ES-I3 (cell line): ENCODE measurements at regions not wholly inside any gene's neighbourhood (a gene's known extent, or its start where the extent isn't known, plus 50 kb on each side); places are given as distances from the start of the nearest gene placed in this dataset.

ENCODE experiments used
- H3K36me3 ChIP-seq: 2 replicates; pipeline ENCODE4 v1.6.1; 2013; ENCODE audit warnings: mild to moderate bottlenecking, low read length, control low read depth, moderate library complexity; ENCODE audit not compliant: insufficient read depth
- H3K4me1 ChIP-seq: 2 replicates; pipeline ENCODE4 v1.6.1; 2013; ENCODE audit warnings: mild to moderate bottlenecking, control low read depth, low read length; ENCODE audit not compliant: insufficient read depth
- H3K9ac ChIP-seq: 2 replicates; pipeline ENCODE4 v1.6.1; 2013; ENCODE audit warnings: low read depth, mild to moderate bottlenecking, low read length, moderate library complexity
- H3K9me3 ChIP-seq: 2 replicates; pipeline ENCODE4 v1.6.1; 2013; ENCODE audit warnings: mild to moderate bottlenecking, low read length, moderate library complexity; ENCODE audit not compliant: control insufficient read depth, insufficient read depth

DNA sequence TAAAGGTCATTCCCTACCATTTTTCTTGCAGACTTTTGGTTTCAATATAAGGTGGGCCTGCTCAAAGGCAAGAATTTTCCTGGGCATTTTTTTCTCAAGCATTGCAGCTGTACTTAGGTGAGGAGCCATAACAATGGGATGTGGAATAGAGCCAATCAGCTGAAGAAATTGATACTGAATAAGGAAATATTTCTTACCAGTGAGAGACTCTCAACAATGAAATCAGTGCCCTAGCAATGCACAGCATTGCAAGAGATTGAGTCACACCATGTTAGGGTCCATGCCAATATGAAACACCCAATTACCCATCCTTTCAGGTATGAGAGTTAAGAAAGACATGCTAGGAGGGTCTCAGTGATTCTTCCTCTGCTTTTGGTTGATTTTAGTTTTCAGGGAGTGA, 237.6 kb downstream of the SOX9 start:
- no peak overlapping the region for H3K9ac ChIP-seq
- no peaks in the 10 kb centered on the region for H3K9me3 ChIP-seq
- no peaks in the 10 kb centered on the region for H3K36me3 ChIP-seq
- no peaks in the 10 kb centered on the region for H3K4me1 ChIP-seq

DNA sequence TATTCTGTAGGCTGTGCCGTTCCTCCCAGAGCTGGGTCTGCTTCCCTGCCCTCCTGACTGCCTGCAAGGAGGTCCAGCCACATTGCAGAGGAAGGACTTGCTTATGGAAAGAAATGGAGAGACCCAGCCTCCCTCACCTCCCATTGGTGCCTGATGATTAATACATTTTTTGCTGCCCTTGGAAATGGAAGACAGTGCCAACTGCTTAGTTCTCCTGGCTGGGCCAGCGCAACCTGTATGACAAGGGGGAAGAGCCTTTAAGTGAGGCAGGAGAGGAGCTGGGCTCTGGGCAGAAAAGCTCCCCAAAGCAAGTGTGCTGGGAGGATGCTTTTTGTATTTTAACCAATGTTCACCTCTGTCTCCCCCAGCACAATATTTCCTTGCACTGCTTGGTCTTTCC, 238.5 kb downstream of the SOX9 start:
- H3K9ac ChIP-seq: no peak overlapping the region
- no peaks in the 10 kb centered on the region for H3K9me3 ChIP-seq
- H3K36me3 ChIP-seq: no peaks in the 10 kb centered on the region
- H3K4me1 ChIP-seq: no peaks in the 10 kb centered on the region

DNA sequence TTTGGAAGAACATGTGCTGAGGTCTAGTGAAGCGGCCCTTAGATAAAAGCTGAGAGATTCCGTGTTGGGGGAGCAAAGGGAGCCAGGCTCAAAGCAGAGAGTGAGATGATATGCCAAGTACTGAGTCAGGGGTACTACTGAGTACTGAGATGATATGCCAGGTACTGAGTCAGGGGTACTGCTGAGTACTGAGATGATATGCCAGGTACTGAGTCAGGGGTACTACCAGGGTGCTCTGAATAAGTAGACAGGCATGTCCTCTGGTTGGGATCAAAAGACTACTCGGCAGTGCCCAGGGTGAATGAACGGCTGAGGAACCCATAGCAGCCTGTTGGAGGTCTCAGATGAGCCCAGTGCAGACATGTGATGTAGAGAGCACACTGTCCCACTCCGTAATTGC, 239.0 kb downstream of the SOX9 start:
- H3K9me3 ChIP-seq: no peaks in the 10 kb centered on the region
- no peaks in the 10 kb centered on the region for H3K36me3 ChIP-seq
- H3K9ac ChIP-seq: no peak overlapping the region
- H3K4me1 ChIP-seq: no peaks in the 10 kb centered on the region

DNA sequence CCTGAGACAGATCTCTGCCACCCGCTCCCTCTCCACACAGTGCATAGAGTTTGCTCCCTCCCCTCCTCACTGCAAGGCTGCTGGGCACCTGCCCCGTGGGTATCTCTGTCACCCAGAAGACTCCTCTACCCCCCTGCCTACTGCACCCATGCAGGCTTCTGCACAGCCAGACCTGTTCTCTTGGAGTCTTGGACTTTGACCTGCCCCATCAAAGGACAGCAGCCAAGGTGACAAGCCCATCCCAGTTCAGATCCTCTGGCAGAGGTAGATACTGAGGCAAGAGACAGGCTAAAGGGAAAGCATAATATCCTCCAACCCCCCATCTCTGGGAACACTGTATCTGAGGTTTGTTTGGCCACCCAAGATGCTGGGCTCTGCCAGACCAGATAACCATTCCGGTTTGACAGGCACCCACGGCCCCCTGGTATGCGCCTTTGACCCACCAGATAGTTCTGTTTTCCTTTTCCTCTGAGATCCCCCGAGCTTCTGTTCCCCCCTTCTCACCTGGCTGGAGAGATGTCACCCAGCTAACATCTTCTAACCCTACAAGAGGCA, 239.6 kb downstream of the SOX9 start:
- no peak overlapping the region for H3K9ac ChIP-seq
- H3K4me1 ChIP-seq: no peaks in the 10 kb centered on the region

DNA sequence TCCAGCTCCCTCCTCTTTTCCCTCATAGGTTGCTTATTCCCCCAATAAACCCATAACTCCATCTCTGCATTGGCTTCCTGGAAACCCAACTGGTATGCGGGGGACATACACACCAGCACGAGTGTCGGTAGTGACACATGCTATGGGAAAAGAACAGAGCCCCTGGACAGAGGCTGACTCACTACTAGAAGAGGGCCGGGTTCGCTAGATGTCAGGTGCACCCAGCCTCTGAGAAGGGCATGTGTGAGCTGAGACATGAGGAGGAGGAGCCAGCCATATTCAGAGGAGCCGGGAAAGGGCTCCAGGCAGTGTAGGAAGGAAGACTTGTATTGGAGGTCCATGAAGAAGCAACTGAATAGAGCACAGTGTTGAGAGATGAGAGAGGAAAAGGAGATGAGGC, 241.1 kb downstream of the SOX9 start:
- Histone ChIP-seq H3K4me1 (no peaks in the 10 kb centered on the region), H3K9me3 (no peaks in the 10 kb centered on the region), H3K9ac (no peak overlapping the region), H3K36me3 (no peaks in the 10 kb centered on the region)

More for the DNA sequence above, 239.6 kb downstream of the SOX9 start:
- Histone ChIP-seq H3K36me3 (no peaks in the 10 kb centered on the region), H3K9me3 (no peaks in the 10 kb centered on the region)

DNA sequence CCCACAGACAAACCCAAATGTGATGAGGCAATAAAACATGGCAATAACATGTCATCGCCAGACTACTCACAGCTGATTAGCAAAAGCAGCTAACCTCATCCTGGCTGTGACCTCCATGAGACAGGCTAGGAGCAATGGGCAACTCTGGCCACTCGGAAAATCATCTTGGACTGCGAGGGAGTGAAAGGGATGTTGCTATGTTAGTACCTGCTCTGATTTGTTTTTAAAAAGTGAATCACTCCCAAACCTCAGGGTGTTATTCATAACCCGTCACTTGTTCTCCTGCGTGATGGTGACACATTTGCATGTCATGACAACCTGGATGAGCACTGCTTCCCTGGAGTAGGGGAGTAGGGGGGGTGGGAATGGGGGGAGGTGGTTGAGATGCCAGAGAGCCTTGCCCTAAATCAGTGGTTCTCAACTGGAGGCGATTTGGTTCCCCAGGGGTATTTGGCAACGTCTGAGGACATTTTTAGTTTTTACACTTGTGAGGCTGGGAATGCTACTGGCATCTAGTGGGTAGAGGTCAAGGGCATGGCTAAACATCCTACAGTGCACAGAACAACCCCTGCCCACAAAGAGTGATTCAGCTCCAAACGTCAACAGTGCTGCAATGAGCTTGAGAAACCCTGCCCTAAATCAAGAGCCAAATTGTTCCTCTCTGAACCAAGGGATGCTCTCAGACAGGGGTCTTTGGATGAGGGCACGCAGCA, 241.7 kb downstream of the SOX9 start:
- H3K36me3 ChIP-seq: no peaks in the 10 kb centered on the region
- H3K9me3 ChIP-seq: no peaks in the 10 kb centered on the region
- H3K4me1 ChIP-seq: no peaks in the 10 kb centered on the region
- H3K9ac ChIP-seq: no peak overlapping the region

DNA sequence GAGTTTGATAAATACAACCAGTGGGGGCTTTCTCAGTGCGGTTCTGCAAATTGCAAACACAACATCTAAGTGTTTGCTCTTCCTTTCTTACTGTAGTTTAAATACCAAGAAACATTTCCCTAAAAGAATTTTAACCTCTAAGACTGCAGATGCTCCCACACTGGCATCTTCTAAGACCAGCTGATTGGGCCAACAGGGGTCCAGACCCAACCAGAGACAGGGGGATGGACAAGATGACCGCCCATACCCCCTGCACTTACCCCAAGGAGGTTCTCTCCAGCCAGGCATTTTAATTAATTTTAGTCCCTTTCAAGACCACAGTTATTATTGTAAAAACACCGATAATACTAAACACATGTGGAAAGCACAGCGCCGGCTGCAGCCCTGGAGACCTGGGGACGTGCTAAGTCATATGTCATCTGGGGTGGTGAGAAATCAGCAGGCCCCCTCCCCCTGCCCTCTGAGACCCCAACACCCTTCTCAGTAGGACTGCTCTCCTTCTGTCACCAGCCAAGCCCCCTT, 242.3 kb downstream of the SOX9 start:
- H3K9ac ChIP-seq: no peak overlapping the region

DNA sequence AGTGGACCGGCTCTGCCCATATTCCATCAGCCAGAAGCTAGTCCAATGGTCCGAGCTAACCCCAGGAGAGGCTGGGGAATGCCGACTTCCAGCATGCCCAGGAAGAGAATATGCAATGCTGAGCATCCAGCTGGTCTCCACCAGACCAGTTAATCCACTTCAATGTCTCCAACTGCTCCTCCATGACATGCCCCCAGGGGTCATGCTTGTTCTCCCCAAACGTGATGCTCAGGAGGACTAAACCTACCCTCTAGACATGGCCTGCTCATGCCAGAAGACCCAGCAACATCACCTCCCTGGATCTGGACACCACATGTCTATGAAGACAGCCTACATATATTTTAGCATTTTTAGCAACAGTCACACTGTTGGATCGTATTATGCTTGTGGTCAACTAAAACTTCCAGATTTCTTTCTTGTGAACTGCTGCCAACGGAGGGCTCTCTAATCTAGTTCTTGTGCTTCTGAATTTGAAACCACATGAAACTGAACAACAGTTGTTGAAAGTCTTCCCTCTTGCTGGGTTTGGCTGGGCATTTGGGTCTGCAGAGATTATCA, 245.1 kb downstream of the SOX9 start:
- Histone ChIP-seq H3K36me3 (no peaks in the 10 kb centered on the region), H3K9me3 (no peaks in the 10 kb centered on the region), H3K4me1 (no peaks in the 10 kb centered on the region), H3K9ac (no peak overlapping the region)

More for the DNA sequence above, 242.3 kb downstream of the SOX9 start:
- Histone ChIP-seq H3K36me3 (no peaks in the 10 kb centered on the region), H3K9me3 (no peaks in the 10 kb centered on the region), H3K4me1 (no peaks in the 10 kb centered on the region)

DNA sequence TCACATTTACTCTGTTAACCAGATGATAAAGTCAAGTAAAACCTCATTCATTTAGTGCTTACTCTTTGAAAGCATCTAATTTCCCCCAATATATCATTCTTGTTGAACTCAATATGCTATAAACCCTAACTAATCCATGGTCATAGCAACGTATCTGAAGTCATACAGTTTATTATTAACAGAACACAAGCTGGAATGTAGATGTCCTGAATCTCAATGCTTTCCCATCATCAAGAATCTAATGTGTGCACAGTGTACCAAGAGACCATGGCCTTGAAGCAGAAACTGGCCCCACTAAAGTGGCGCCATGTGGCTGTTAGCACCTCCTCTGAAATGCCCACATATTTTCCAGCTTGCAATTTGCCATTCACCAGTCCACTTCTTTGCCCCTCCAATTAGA, 245.8 kb downstream of the SOX9 start:
- Histone ChIP-seq H3K9me3 (no peaks in the 10 kb centered on the region), H3K36me3 (no peaks in the 10 kb centered on the region), H3K4me1 (no peaks in the 10 kb centered on the region), H3K9ac (no peak overlapping the region)

DNA sequence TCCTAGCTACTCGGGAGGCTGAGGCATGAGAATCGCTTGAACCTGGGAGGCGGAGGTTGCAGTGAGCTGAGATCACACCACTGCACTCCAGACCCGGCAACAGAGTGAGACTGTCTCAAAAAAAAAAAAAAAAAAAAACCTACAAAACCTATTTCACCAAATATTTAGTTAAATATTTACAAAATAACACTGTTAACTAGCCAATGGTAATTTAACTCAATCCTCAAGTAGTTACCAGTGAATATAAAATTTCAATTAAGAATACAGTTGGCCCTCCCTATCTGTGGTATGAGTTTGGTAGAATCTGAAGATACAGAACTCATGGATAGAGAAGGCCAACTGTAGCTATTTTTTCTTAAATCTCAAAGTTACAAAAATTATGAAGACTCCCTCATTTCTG, 247.4 kb downstream of the SOX9 start:
- no peaks in the 10 kb centered on the region for H3K9me3 ChIP-seq
- no peaks in the 10 kb centered on the region for H3K36me3 ChIP-seq
- H3K9ac ChIP-seq: no peak overlapping the region
- no peaks in the 10 kb centered on the region for H3K4me1 ChIP-seq

DNA sequence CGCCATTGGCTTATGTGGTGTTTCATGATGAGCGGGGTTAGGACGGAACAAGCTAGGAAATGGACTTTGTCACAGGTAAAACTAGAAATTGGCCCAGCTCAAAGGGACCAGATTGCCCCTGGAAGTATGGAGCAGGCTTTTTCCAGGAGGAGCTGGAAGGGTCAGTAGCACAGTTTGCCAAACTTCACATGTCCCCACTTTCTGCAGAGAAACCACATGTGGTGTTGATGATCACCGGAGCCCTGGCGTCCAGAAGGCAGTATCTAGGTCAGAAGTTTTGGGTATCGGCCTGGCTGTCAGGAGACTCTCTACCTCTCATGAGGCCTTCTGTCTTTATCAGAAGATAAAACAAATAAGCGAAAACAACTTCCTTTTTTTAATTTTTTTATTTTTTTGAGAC, 248.5 kb downstream of the SOX9 start:
- Histone ChIP-seq H3K9ac (no peak overlapping the region), H3K4me1 (no peaks in the 10 kb centered on the region), H3K36me3 (no peaks in the 10 kb centered on the region), H3K9me3 (no peaks in the 10 kb centered on the region)

DNA sequence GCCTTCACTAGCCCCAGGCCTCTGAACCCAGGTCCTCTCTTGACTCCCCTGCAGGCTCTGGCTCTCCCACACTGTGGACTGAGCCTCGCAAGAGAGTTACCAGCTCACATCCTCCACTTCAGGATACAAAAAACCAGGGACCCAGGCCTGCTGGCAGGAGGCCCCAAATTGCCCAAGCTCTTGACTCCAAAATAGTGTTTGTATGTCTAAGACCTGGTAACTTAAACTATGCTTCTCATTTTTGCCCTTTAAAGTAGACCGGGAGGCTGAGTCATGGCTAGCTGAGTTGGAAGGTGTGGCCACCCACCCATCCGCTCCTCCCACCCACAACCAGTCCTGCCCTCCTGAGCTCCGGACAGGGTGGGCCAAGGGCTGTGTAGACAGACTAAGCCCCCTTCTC, 250.0 kb downstream of the SOX9 start:
- Histone ChIP-seq H3K36me3 (no peaks in the 10 kb centered on the region), H3K9ac (no peak overlapping the region), H3K9me3 (no peaks in the 10 kb centered on the region), H3K4me1 (no peaks in the 10 kb centered on the region)

DNA sequence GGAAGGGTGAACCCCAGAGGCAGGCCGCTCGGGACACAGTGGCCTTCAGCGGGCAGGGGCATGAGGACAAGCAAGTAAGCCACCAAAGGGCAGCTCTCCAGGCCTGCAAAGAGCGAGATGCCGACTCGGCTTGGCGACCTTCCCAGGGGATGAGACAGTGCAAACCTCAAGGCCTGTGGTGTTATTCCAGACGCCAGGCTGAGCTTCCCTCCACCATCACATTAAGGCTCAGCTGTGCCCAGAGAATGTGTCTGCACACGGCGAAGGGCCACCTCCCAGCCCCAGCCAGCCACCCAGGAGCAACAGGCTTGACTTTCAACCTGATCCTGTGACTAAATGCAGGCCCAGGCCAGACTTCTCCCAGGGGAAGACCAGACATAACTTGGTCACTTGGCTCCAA, 251.4 kb downstream of the SOX9 start:
- Histone ChIP-seq H3K36me3 (no peaks in the 10 kb centered on the region), H3K9me3 (no peaks in the 10 kb centered on the region), H3K9ac (no peak overlapping the region), H3K4me1 (no peaks in the 10 kb centered on the region)

DNA sequence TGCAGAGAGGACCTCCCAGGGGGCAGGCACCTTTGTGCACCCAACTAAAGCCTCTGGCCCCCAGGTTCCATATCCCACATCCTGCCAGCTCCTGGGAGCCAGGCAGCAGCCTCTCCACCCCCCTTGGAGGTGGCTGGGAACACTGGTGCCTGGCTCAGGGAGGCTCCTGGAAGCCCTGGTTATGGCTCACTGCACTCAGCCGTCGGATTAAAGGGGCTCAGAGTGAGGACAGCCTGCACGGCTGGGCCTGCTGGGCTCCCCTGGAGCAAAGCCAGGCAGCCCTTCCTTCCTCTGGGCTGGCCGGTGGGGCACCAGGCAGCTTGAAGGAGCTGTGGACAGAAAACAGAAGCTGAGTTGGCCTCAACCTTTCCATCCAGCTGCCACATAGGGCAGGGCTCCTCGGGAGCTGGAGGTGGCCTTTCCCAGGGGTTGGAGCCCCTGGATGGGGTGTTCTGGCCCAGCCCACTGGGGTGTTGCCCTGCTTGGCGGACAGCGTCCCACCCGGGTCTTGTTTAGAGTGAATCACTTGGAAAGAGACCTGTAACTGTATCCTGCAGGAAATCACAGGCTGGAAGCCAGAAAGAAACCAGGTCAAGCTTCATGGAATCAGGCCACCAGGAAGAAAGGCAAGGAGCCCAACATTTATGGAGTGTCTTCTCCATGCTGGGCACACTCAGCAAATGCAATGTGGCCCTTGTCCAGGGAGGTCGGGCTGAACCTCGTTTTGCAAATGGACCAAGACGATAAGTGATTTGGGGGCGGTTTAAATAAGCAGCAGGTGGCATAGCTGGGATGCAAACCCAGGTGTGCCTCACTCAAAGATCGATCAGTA, 253.3 kb downstream of the SOX9 start:
- H3K9ac ChIP-seq: no peak overlapping the region
- no peaks in the 10 kb centered on the region for H3K36me3 ChIP-seq
- H3K4me1 ChIP-seq: no peaks in the 10 kb centered on the region
- H3K9me3 ChIP-seq: no peaks in the 10 kb centered on the region
